ENCODE measurements at regions not wholly inside any gene's neighbourhood (a gene's known extent, or its start where the extent isn't known, plus 50 kb on each side); places are given as distances from the start of the nearest gene placed in this dataset.

DNA sequence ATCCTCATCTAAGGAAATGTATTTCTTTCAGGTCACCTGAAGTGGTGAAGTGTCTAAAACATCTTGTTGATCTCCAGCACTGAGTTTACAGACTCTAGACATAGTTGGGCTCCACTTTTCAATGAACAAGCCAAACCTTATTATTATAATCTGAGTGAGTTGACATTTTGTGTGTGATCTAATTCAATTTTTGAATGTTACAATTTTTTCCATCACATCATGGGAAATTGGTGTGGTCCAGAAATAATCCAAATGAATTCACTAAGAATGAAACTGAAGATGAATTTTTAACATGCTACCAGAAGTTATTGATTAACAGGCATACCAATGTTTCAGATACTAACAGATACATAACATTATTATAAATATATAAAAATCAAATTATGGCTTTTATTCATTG, 75.6 kb upstream of the EFEMP1 start:
- TF ChIP-seq POLR2AphosphoS5 (IDR thresholded peaks at IDR 0.05; ENCODE audit: borderline replicate concordance, low read depth, low read length) (no peak), EZH2 (IDR thresholded peaks at IDR 0.05) (no peak), FOXP2 (optimal IDR thresholded peaks at IDR 0.05; ENCODE audit: control extremely low read depth, extremely low read length, insufficient read depth) (no peak)
